ENCODE measurements at regions not wholly inside any gene's neighbourhood (a gene's known extent, or its start where the extent isn't known, plus 50 kb on each side); places are given as distances from the start of the nearest gene placed in this dataset.

DNA sequence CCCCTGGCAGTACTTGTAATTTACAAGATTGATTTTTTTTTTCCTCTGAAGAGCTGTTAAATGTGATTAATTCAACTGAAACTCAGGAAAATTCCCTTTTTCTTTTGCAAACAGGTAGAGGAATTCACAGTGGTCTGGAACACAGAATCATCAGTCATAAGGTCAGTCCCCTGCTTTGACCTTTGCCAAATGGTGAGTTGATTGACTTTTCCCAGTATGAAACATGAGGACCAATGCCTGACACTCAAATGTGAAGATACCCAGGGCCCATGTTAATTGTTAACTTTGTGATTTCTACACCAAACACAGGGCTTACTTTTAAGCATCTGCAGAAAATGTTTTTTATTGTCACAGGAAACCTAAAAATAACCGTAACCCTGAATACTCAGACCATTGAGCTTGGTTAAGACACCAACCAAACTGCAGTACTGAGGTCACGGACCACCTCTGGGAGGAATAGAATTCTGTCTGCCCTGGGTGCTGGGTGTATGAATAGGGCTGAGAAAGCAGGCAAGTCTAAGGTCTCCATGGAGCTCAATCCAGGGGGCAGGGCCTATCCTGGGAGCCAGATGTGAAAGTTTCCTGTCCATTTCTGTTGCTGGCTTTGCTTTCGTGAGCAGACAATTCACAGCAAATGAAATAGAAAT, 192.4 kb downstream of the TMX1 start (continued):
- no peak for TF ChIP-seq ZNF7 (CRISPR knock-in tag; IDR thresholded peaks at IDR 0.05)

DNA sequence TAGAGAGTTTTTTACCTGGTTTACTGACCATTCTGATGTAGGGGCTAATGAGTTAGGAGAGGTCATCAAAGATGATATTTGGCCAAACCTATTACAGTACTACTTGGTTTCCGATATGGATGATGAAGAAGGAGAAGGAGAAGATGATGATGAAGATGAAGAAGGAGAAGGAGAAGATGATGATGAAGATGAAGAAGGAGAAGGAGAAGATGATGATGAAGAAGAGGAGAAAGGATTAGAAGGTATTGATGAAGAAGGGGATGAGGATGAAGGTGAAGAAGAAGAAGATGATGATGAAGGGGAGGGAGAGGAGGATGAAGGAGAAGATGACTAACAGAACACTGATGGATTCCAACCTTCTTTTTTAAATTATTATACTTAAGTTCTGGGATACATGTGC, 196.6 kb downstream of the TMX1 start:
- intact Hi-C loops (cut with micrococcal nuclease; ENCODE audit: unreplicated experiment) = no loop called here
- Histone ChIP-seq H3K4me2 (ENCODE audit: low read depth, low read length) (no peak overlapping the region), H3K4me1 (ENCODE audit: insufficient read depth, low read length) (peaks cover 14% of the 10 kb centered on the region), H3K9me3 (ENCODE audit: low read length) (no peaks in the 10 kb centered on the region), H2AFZ (ENCODE audit: low read length) (no peak overlapping the region), H3K9ac (ENCODE audit: insufficient read depth, low read depth, low read length) (no peak overlapping the region), H3K36me3 (replicated peaks in 1 of 2; ENCODE audit: control insufficient read depth in 1 of 2, insufficient read depth in 2 of 2, low read length in 2 of 2) (no peaks in the 10 kb centered on the region), H3K79me2 (ENCODE audit: insufficient read depth, low read length) (no peaks in the 10 kb centered on the region), H4K20me1 (ENCODE audit: insufficient read depth, low read length) (no peaks in the 10 kb centered on the region), H3K4me3 (replicated peaks in 1 of 3; ENCODE audit: insufficient read depth in 1 of 3, low read depth in 2 of 3, low read length in 3 of 3) (no peak overlapping the region), H3K27ac (ENCODE audit: extremely low read length, insufficient read depth, low read length) (no peak overlapping the region), H3K27me3 (ENCODE audit: control insufficient read depth in 1 of 2, insufficient read depth in 2 of 2, low read length in 2 of 2) (no peaks in the 10 kb centered on the region)
- no peak for DNase-seq (ENCODE audit: low spot score)
- POLR2A ChIA-PET = no interaction called here
- FAIRE-seq = no peak
- BruUV-seq (replicated peaks) = no TSS peak
- CTCF ChIA-PET (ENCODE audit: low intra/inter-chr PET ratio, low total read pairs) = no interaction called here
- no peak for ATAC-seq
- in situ Hi-C loops (cut with HindIII; ENCODE audit: extremely low pct_ligation_motif_present, low pct_unique_long_range_greater_than_20kb) = no loop called here
- 3% methylated on average over 1 of the region's 1 CpG for WGBS (ENCODE audit: low lambda C conversion rate)
- TF ChIP-seq MAZ (IDR thresholded peaks at IDR 0.05; ENCODE audit: borderline replicate concordance, low read depth, low read length) (no peak), MAZ (CRISPR knock-in tag; IDR thresholded peaks at IDR 0.05; ENCODE audit: low read depth) (no peak), ZNF703 (CRISPR knock-in tag; IDR thresholded peaks at IDR 0.05; ENCODE audit: borderline replicate concordance) (no peak), ZNF225 (CRISPR knock-in tag; IDR thresholded peaks at IDR 0.05) (no peak), CENPX (CRISPR knock-in tag; IDR thresholded peaks at IDR 0.05) (no peak), ZNF337 (CRISPR knock-in tag; IDR thresholded peaks at IDR 0.05; ENCODE audit: borderline replicate concordance, low read depth) (no peak), AKAP8 (CRISPR knock-in tag; IDR thresholded peaks at IDR 0.05) (no peak), FOXK1 (CRISPR knock-in tag; IDR thresholded peaks at IDR 0.05; ENCODE audit: borderline replicate concordance, low read depth) (no peak)
- TF ChIP-seq, protein P1, sequence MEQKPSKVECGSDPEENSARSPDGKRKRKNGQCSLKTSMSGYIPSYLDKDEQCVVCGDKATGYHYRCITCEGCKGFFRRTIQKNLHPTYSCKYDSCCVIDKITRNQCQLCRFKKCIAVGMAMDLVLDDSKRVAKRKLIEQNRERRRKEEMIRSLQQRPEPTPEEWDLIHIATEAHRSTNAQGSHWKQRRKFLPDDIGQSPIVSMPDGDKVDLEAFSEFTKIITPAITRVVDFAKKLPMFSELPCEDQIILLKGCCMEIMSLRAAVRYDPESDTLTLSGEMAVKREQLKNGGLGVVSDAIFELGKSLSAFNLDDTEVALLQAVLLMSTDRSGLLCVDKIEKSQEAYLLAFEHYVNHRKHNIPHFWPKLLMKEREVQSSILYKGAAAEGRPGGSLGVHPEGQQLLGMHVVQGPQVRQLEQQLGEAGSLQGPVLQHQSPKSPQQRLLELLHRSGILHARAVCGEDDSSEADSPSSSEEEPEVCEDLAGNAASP (CRISPR knock-in tag; IDR thresholded peaks at IDR 0.05; ENCODE audit: borderline replicate concordance) = no peak
- TF ChIP-seq, protein P2, sequence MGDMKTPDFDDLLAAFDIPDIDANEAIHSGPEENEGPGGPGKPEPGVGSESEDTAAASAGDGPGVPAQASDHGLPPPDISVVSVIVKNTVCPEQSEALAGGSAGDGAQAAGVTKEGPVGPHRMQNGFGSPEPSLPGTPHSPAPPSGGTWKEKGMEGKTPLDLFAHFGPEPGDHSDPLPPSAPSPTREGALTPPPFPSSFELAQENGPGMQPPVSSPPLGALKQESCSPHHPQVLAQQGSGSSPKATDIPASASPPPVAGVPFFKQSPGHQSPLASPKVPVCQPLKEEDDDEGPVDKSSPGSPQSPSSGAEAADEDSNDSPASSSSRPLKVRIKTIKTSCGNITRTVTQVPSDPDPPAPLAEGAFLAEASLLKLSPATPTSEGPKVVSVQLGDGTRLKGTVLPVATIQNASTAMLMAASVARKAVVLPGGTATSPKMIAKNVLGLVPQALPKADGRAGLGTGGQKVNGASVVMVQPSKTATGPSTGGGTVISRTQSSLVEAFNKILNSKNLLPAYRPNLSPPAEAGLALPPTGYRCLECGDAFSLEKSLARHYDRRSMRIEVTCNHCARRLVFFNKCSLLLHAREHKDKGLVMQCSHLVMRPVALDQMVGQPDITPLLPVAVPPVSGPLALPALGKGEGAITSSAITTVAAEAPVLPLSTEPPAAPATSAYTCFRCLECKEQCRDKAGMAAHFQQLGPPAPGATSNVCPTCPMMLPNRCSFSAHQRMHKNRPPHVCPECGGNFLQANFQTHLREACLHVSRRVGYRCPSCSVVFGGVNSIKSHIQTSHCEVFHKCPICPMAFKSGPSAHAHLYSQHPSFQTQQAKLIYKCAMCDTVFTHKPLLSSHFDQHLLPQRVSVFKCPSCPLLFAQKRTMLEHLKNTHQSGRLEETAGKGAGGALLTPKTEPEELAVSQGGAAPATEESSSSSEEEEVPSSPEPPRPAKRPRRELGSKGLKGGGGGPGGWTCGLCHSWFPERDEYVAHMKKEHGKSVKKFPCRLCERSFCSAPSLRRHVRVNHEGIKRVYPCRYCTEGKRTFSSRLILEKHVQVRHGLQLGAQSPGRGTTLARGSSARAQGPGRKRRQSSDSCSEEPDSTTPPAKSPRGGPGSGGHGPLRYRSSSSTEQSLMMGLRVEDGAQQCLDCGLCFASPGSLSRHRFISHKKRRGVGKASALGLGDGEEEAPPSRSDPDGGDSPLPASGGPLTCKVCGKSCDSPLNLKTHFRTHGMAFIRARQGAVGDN (CRISPR knock-in tag; IDR thresholded peaks at IDR 0.05) = no peak
- TF ChIP-seq, protein P3, sequence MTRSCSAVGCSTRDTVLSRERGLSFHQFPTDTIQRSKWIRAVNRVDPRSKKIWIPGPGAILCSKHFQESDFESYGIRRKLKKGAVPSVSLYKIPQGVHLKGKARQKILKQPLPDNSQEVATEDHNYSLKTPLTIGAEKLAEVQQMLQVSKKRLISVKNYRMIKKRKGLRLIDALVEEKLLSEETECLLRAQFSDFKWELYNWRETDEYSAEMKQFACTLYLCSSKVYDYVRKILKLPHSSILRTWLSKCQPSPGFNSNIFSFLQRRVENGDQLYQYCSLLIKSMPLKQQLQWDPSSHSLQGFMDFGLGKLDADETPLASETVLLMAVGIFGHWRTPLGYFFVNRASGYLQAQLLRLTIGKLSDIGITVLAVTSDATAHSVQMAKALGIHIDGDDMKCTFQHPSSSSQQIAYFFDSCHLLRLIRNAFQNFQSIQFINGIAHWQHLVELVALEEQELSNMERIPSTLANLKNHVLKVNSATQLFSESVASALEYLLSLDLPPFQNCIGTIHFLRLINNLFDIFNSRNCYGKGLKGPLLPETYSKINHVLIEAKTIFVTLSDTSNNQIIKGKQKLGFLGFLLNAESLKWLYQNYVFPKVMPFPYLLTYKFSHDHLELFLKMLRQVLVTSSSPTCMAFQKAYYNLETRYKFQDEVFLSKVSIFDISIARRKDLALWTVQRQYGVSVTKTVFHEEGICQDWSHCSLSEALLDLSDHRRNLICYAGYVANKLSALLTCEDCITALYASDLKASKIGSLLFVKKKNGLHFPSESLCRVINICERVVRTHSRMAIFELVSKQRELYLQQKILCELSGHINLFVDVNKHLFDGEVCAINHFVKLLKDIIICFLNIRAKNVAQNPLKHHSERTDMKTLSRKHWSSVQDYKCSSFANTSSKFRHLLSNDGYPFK (CRISPR knock-in tag; IDR thresholded peaks at IDR 0.05; ENCODE audit: borderline replicate concordance) = no peak
- TF ChIP-seq, protein P4, sequence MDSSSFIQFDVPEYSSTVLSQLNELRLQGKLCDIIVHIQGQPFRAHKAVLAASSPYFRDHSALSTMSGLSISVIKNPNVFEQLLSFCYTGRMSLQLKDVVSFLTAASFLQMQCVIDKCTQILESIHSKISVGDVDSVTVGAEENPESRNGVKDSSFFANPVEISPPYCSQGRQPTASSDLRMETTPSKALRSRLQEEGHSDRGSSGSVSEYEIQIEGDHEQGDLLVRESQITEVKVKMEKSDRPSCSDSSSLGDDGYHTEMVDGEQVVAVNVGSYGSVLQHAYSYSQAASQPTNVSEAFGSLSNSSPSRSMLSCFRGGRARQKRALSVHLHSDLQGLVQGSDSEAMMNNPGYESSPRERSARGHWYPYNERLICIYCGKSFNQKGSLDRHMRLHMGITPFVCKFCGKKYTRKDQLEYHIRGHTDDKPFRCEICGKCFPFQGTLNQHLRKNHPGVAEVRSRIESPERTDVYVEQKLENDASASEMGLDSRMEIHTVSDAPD (CRISPR knock-in tag; IDR thresholded peaks at IDR 0.05) = no peak

Data from HepG2 (cell line).